Activated CD4-positive, alpha-beta T cell treated with anti-CD3 and anti-CD28 coated beads, Interleukin-2, amount 50 U/mL, for 24 hours (primary cell): ENCODE measurements at regions not wholly inside any gene's neighbourhood (a gene's known extent, or its start where the extent isn't known, plus 50 kb on each side); places are given as distances from the start of the nearest gene placed in this dataset.
A peak's percentile ranks its signal among the peaks of the same experiment; 100 is the strongest.
"Not testable (repeated sequence)": the region's sequence is repeated elsewhere in the genome, so short reads cannot be mapped to it uniquely, and the experiment has no call there.

ENCODE experiments used
- DNase-seq, 2 donors: peaks; one replicate each; pipeline ENCODE4 v3.0.0-alpha.2; 2020; ENCODE audit warnings: low read depth in 1 of 2, low spot score in 1 of 2

DNA sequence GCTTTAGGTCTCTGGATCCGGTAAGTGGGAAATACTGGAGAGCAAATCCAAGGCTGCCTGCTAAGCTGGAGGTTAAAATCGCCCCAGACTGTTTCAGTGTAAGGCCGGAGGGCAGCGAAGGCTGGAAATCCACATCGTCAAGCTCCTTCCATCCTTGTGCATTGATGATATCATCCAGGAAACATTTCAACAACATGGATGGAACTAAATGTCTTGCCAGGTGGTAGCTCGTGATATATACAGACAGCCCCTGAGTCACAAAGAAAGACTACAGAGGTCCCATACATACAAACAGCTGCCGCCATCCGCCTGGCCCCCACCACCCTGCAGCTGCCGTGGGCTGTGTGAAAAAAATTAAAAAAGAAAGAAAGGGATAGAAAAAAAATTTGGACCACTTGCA is 148.9 kb upstream of the RBPJ start:
- no peak for DNase-seq

GRCh38 chr4:26173619-26174018 is 147.2 kb upstream of the RBPJ start:
- DNase-seq: no peak

- no peak for DNase-seq
Measured at GRCh38 chr4:26174027-26174426, 146.8 kb upstream of the RBPJ start.

DNA sequence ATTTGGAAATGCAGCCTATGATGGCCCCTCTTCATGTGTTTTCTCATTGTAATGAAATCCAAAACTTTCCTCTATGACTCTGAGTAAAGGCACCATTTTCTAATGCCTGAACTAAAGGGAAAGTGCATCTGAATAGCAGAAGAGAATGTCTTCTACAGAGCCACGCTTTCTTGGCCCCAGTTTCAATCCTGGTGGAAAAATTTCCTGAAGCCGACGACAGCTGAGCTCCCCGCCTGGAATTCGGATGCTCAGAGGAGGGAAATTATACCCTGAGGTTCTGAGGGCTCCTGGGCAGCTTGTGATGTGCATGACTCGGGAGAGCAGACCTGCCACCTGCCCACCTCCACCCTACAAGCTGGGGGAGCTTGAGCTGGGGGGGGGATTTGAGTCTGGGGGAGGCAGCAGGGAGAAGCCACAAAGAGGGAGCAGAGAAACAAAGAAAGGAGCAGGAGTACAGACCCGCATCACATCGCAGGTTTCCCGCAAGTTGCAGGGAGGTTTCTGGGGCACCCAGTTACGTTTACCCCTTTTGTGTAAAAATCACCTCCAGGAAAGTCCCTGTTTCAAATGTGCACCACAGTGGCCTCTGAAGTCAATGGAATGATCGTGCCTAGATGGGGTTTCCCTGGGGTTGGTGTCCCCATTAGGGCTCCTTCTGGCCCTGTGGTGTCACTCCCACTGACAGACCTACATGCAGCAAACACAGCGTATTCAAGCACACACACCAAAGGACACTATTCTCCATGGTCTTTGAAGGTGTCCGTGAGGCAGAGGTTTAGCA is 145.6 kb upstream of the RBPJ start:
- DNase-seq: no peak

- DNase-seq: no peak
Measured at GRCh38 chr4:26175905-26176470, 144.8 kb upstream of the RBPJ start.

GRCh38 chr4:26176598-26177149 is 144.1 kb upstream of the RBPJ start:
- no peak for DNase-seq

DNA sequence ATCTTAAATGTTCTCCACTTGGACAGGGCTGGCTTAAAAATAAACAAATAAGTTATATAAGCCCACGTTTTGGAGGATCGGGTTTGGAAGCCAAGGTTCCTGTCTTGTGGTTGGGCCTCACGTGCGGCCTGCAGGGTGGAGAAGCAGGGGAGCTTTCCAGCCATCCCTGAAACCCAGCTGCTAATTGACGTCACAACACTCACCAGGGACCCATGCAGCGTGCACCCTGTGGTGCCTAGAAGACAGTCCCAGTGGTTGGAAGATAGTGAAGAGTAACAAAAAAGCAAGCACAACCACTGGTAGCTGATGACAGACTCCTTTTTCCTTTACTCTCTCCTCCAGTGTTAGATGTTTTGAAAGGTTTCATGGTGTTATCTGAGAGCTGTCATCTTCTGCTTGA is 142.0 kb upstream of the RBPJ start:
- no peak for DNase-seq

- no peak for DNase-seq
Measured at GRCh38 chr4:26179316-26179760, 141.5 kb upstream of the RBPJ start.

DNA sequence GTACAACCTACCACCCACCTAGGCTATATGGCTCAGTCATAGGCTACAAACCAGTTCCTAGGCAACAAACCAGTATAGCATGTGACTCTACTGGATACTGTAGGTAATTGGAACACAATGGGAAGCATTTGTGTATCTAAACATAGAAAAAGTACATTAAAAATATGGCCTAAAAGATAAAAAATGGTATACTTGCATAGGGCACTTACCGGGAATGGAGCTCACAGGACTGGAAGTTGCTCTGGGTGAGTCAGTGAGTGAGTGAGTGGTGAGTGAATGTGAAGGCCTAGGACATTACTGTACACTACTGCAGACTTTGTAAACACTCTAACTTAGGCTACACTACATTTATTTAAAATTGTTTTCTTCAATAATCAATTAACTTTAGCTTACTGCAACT is 139.2 kb upstream of the RBPJ start:
- DNase-seq: no peak

DNA sequence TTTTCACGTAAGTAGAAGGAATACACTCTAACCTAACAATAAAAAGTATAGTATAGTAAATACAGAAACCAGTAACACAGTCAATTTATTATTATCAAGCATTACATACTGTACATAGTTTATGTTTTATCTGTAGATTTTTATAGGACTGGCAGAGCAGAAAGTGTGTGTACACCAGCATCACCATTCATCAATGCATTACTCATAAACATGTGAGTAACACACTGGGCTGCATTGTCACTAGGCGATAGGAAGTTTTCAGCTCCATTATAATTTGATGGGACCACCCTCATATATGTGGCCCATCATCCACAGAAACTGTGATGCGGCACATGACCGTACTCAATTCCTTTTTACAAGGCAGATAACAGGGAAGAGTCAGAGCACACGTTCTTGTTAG is 137.8 kb upstream of the RBPJ start:
- DNase-seq: no peak

DNA sequence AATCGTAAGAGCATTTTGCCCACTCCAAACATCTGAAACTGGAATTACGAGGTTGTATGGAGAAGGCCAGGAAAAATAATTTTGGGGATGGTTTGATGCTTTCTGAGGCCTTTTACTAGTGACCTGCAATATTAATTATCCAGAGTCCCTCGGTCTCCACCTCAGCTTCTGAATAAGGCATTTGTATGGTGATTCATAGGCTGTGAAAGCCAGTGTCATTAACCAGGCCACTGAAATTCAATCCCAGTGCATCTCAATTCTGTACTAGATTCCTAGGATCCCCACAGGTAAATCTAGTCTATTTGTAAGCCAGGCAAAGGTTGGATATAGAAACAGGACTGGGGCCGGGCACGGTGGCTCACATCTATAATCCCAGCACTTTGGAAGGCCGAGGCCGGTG is 135.4 kb upstream of the RBPJ start:
- no peak for DNase-seq

DNA sequence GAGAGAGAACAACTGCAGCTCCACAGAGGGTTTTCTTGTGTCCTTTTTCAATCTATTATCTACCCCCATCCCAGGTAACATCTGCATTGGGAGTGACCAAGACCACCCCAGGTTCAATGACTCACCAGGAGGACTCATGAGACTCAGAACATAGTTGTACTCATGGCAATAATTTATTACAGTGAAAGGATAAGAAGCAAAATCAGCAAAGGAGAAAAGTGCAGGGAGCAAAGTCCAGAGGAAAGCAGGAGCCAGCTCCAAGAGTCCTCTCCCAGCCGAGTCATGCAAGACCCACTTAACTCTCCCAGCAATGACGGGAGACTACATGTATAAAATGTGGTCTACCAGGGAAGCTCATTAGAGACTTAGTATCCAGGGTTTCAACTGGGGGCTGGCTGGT is 129.5 kb upstream of the RBPJ start:
- DNase-seq: no peak

- no peak for DNase-seq
Measured at GRCh38 chr4:26192899-26193869, 127.6 kb upstream of the RBPJ start.

GRCh38 chr4:26194764-26195163 is 126.0 kb upstream of the RBPJ start:
- no peak for DNase-seq

DNA sequence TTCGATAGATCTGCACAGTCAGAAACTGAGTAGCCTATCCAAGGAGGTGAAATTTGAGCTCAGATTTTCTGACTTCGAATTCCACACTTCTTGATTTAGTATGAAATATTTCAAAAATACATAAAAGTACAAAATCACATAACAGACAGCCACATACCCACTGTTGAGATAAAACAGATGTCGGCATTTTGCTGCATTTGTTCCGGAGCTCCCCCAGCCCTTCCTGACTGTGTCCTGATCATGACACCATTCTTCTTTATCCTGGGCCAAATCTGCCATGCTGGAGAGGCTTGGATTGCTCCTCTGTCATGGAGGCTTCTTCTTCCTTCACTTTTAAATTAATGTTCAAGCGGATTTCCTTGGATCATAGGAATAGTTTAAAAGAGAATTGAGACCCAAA is 124.2 kb upstream of the RBPJ start:
- DNase-seq: no peak

DNA sequence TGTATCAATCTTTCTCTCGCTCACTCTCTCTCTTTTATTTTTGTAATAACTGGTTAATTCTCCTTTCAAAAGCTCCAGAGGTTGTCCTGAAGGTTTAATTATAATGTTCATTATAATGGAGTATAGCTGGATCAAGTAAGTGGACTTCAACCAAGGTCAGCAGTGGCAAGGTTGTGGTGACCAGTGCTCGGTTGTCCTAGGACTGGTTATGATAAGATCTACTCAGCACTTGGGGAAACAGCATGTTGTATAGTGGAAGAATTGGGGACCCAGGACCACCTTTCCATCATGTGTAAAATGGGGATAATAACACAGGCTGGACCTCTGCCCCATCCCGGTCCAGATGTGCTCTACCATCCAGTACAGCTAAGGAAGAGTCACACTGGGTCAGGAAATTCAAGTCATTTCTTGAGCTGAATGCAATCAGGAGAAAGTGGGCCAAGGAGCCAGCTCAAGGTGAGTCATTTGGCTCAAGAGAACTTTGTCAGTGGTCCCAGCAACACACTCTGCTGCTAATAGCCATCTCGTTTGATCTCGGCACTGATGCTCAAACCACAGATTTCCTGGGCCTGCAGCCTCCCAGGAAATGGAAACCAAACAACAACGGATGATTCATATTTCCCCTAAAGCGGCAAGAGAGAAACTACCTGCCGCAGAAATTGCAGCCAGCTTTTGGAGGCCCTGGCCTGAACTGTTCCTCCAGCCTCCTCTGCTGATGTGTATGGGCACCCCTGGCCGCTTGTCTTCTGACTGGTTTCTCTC is 123.6 kb upstream of the RBPJ start:
- DNase-seq: peak; percentile 41 to 67

DNA sequence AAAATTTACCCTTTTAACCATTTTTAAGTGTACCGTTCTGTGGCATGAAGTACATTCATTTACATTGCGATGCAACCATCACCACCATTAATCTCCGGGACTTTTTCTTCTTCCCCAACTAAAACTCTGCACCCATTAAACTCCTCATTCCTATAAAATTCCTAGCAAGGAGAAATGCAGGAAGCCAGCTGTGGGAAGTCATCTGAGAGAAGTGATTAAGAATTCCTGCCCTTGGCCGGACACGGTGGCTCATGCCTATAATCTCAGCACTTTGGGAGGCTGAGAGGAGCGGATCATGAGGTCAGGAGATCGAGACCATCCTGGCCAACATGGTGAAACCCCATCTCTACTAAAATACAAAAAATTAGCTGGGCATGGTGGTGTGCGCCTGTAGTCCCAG is 121.9 kb upstream of the RBPJ start:
- DNase-seq: not testable (repeated sequence)

DNA sequence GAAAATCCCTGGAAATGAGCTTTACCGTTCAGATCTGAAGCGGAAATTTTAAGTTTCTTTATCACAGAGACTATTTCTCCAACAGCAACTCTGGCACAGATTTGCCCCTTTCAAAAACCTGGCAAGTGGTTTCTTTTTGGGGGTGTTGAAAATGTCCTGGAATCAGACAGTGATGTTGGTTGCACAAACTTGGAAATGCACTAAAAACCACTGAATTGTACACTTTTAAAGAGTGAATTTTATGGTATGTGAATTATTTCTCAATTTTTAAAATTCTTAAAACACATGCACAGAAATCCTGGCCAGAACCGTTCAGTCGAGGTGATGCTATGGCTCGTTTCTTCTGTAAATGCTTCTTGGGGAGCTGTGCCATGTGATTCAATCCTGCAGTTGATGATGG is 121.2 kb upstream of the RBPJ start:
- DNase-seq: no peak

DNA sequence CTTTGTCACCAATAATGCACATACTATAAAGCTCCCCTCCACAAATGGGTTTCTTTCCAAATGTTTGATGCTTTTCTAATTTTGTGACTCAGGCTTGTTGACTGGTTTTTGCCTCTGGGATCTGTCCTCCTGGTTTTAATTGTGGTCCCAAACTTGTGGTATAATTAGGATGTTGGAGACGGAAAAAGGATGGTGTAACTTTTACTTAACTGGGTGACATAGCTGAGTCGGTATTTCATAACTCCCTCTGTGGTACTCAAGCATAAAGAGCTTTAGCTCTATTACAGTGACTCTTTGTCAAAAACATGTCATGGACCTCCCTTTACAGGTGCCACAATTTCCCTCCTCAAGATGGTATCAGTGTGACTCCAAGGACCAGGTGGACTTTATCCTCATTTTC is 119.7 kb upstream of the RBPJ start:
- no peak for DNase-seq

DNA sequence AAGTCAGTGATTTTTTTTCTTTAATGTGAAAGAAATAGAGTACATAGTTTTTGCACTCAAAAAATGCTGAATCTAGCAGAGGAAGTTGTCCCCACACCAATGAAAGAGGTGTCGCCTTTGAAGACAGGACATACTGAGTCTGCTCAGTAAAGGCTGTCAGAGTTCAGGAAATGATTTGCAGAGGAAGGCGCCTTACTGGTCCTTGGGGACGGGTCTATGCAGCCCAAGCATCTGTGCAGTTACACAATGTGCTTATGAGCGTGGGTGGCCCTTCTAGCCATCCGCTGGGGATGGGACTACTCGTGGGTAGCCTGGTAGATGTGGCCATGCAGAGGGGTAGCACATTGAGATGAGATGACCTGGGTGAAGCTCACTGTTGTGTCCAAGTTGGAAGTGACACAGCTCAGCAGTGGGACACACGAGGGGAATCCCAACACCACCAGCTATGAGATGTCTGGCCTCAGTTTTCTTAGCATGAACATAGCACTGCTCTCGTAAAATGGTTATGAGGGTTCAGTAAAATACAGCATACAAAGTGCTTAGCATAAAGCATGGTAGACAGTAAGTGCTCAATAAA is 116.5 kb upstream of the RBPJ start:
- DNase-seq: no peak
